ENCODE measurements at regions not wholly inside any gene's neighbourhood (a gene's known extent, or its start where the extent isn't known, plus 50 kb on each side); places are given as distances from the start of the nearest gene placed in this dataset.

- no peak for DNase-seq (ENCODE audit: low read depth in 1 of 2, low spot score in 1 of 2)
- no peak for TF ChIP-seq HEYL (CRISPR knock-in tag; IDR thresholded peaks at IDR 0.05)
- TF ChIP-seq ZC3H11A (IDR thresholded peaks at IDR 0.05) = no peak
- no peak for TF ChIP-seq NFE2L2 (conservative IDR thresholded peaks at IDR 0.05; ENCODE audit: low read length)
- 25% methylated on average over 5 of the region's 5 CpGs for WGBS (ENCODE audit: missing lambda C conversion rate)
- no peak overlapping the region for H3K4me2 ChIP-seq
- no peak for ATAC-seq
- H3K27ac ChIP-seq = no peak overlapping the region
- no peak overlapping the region for H3K4me3 ChIP-seq
- CTCF ChIA-PET = no interaction called here
- no peak for FAIRE-seq
- H3K9me3 ChIP-seq = no peaks in the 10 kb centered on the region
- no peaks in the 10 kb centered on the region for H3K4me1 ChIP-seq
- POLR2A ChIA-PET = no interaction called here
These were observed 74.6 kb upstream of the PARP11 start for GRCh38 chr12:3947781-3948180.

- H3K4me3 ChIP-seq = no peak overlapping the region
- ChIA-PET POLR2A (no interaction called here), CTCF (no interaction called here)
- H3K27ac ChIP-seq = no peak overlapping the region
- H3K4me2 ChIP-seq = no peak overlapping the region
- no peaks in the 10 kb centered on the region for H3K9me3 ChIP-seq
- FAIRE-seq (no peak), DNase-seq (ENCODE audit: low read depth in 1 of 2, low spot score in 1 of 2) (no peak), ATAC-seq (no peak)
- no peak for TF ChIP-seq SREBF2 (IDR thresholded peaks at IDR 0.05)
- no peak for TF ChIP-seq JUN (IDR thresholded peaks at IDR 0.05)
- no peak for TF ChIP-seq HEYL (CRISPR knock-in tag; IDR thresholded peaks at IDR 0.05)
- no peak for TF ChIP-seq BHLHE40 (IDR thresholded peaks at IDR 0.05; ENCODE audit: low read depth, low read length)
- no peak for TF ChIP-seq TFCP2L1 (CRISPR knock-in tag; IDR thresholded peaks at IDR 0.05)
- no peak for TF ChIP-seq ELK1 (IDR thresholded peaks at IDR 0.05; ENCODE audit: low read depth, low read length)
- no peak for TF ChIP-seq ZSCAN20 (CRISPR knock-in tag; IDR thresholded peaks at IDR 0.05)
- no peaks in the 10 kb centered on the region for H3K4me1 ChIP-seq
- 0% methylated on average over 3 of the region's 3 CpGs for WGBS (ENCODE audit: missing lambda C conversion rate)
These were observed 72.5 kb upstream of the PARP11 start for GRCh38 chr12:3945671-3946070.

- H3K4me3 ChIP-seq = no peak overlapping the region
- no peak overlapping the region for H3K27ac ChIP-seq
- no peaks in the 10 kb centered on the region for H3K4me1 ChIP-seq
- no peak overlapping the region for H3K4me2 ChIP-seq
- TF ChIP-seq BCL3 (IDR thresholded peaks at IDR 0.05) (no peak), ELK1 (IDR thresholded peaks at IDR 0.05; ENCODE audit: low read depth, low read length) (no peak), ZSCAN20 (CRISPR knock-in tag; IDR thresholded peaks at IDR 0.05) (no peak), MAX (IDR thresholded peaks at IDR 0.05) (no peak), NFE2L2 (conservative IDR thresholded peaks at IDR 0.05; ENCODE audit: low read length) (no peak), CHD2 (IDR thresholded peaks at IDR 0.05; ENCODE audit: low read length, partially characterized antibody) (no peak), ZC3H11A (IDR thresholded peaks at IDR 0.05) (no peak), E2F6 (IDR thresholded peaks at IDR 0.05; ENCODE audit: borderline replicate concordance, low read depth) (no peak), TFCP2L1 (CRISPR knock-in tag; IDR thresholded peaks at IDR 0.05) (no peak), RARB (CRISPR knock-in tag; IDR thresholded peaks at IDR 0.05) (no peak), USF2 (IDR thresholded peaks at IDR 0.05) (no peak), EHF (CRISPR knock-in tag; IDR thresholded peaks at IDR 0.05) (no peak), FOSL2 (IDR thresholded peaks at IDR 0.05) (no peak), FOSL2 (CRISPR knock-in tag; IDR thresholded peaks at IDR 0.05) (no peak), FOSB (CRISPR knock-in tag; IDR thresholded peaks at IDR 0.05) (no peak), REST (IDR thresholded peaks at IDR 0.05) (no peak)
- FAIRE-seq (no peak), ATAC-seq (no peak), DNase-seq (ENCODE audit: low read depth in 1 of 2, low spot score in 1 of 2) (no peak)
- CTCF ChIA-PET = no interaction called here
- WGBS (ENCODE audit: missing lambda C conversion rate) = 0% methylated on average over 1 of the region's 1 CpG
- no peaks in the 10 kb centered on the region for H3K9me3 ChIP-seq
- POLR2A ChIA-PET = no interaction called here
These were observed 71.4 kb upstream of the PARP11 start for GRCh38 chr12:3944620-3945019.
